WTC11 (cell line): ENCODE measurements at regions not wholly inside any gene's neighbourhood (a gene's known extent, or its start where the extent isn't known, plus 50 kb on each side); places are given as distances from the start of the nearest gene placed in this dataset.

Experiments used
- ATAC-seq: fragments of 200-7000 bp; cut with Tn5 transposase; 2 replicates; pipeline ENCODE4 v1.10.0; 2021; ENCODE audit warnings: mild to moderate bottlenecking, moderate library complexity
- CTCF ChIA-PET: fragments of 300-600 bp; sonication (Branson Sonifier 250); formaldehyde crosslinking; loops from one replicate; lab custom pipeline; 2021; ENCODE audit warnings: antibody characterized with exemption; lab: Charles Lee
- POLR2A ChIA-PET: fragments of 350-600 bp; sonication (Branson Sonifier 250); formaldehyde crosslinking; loops from one replicate; lab custom pipeline; 2021; ENCODE audit warnings: antibody characterized with exemption; lab: Charles Lee
- DNase-seq: peaks from one replicate; pipeline ENCODE4 v3.0.0; 2021; ENCODE audit warnings: low spot score
- H3K27ac Mint-ChIP-seq: 2 replicates; pipeline ENCODE4 v1.8.0; 2021; ENCODE audit warnings: mixed read lengths
- H3K27me3 Mint-ChIP-seq: 2 replicates; pipeline ENCODE4 v1.8.0; 2021; ENCODE audit warnings: low read depth, mild to moderate bottlenecking, moderate library complexity, mixed read lengths
- H3K36me3 Mint-ChIP-seq: 2 replicates; pipeline ENCODE4 v1.8.0; 2021; ENCODE audit warnings: mixed read lengths
- H3K4me1 Mint-ChIP-seq: 2 replicates; pipeline ENCODE4 v1.8.0; 2022; ENCODE audit warnings: mixed read lengths
- H3K4me3 Mint-ChIP-seq: 2 replicates; pipeline ENCODE4 v1.8.0; 2021; ENCODE audit warnings: mild to moderate bottlenecking, moderate library complexity, mixed read lengths
- H3K9me3 Mint-ChIP-seq: 2 replicates; pipeline ENCODE4 v1.8.0; 2021; ENCODE audit warnings: mixed read lengths
- ERG ChIP-seq: fragments of 250-450 bp; sonication (Bioruptor Pico); IDR thresholded peaks from 2 replicates; pipeline ENCODE4 v1.8.0; 2021; ENCODE audit warnings: mild to moderate bottlenecking
- ETV6 ChIP-seq: sonication (generic); formaldehyde crosslinking; IDR thresholded peaks from 2 replicates; pipeline ENCODE4 v1.8.1; 2022; ENCODE audit warnings: mild to moderate bottlenecking, missing genetic modification reagents
- FOXP4 ChIP-seq: sonication (generic); formaldehyde crosslinking; IDR thresholded peaks from 2 replicates; pipeline ENCODE4 v1.8.0; 2022; ENCODE audit warnings: mild to moderate bottlenecking, missing genetic modification reagents
- GTF2I ChIP-seq: fragments of 250-450 bp; sonication (Bioruptor Pico); conservative IDR thresholded peaks from 2 replicates; pipeline ENCODE4 v1.4.0; 2021; ENCODE audit warnings: mild to moderate bottlenecking
- KAT7 ChIP-seq: sonication (generic); formaldehyde crosslinking; IDR thresholded peaks from 2 replicates; pipeline ENCODE4 v1.8.1; 2023; ENCODE audit warnings: missing genetic modification reagents, mild to moderate bottlenecking, borderline replicate concordance
- NFE2L1 ChIP-seq: sonication (generic); formaldehyde crosslinking; IDR thresholded peaks from 2 replicates; pipeline ENCODE4 v1.8.1; 2023; ENCODE audit warnings: missing genetic modification reagents
- NFYB ChIP-seq: sonication (generic); formaldehyde crosslinking; conservative IDR thresholded peaks from 2 replicates; pipeline ENCODE4 v1.8.0; 2022; ENCODE audit warnings: low read depth, missing genetic modification reagents
- RELA ChIP-seq: sonication (generic); formaldehyde crosslinking; IDR thresholded peaks from 2 replicates; pipeline ENCODE4 v1.8.1; 2022; ENCODE audit warnings: missing genetic modification reagents, mild to moderate bottlenecking, borderline replicate concordance
- SOX15 ChIP-seq: fragments of 250-450 bp; sonication (Bioruptor Pico); IDR thresholded peaks from 2 replicates; pipeline ENCODE4 v1.9.0; 2021; ENCODE audit warnings: mild to moderate bottlenecking
- TEAD4 ChIP-seq: sonication (generic); formaldehyde crosslinking; IDR thresholded peaks from 2 replicates; pipeline ENCODE4 v1.8.0; 2022; ENCODE audit warnings: mild to moderate bottlenecking, missing genetic modification reagents
- ZNF232 ChIP-seq: sonication (generic); formaldehyde crosslinking; IDR thresholded peaks from 2 replicates; pipeline ENCODE4 v1.8.0; 2022; ENCODE audit warnings: mild to moderate bottlenecking, missing genetic modification reagents
- ZNF281 ChIP-seq: sonication (generic); formaldehyde crosslinking; IDR thresholded peaks from 2 replicates; pipeline ENCODE4 v1.8.0; 2023; ENCODE audit warnings: mild to moderate bottlenecking, missing genetic modification reagents
- TF ChIP-seq, protein P1 (sequence below): sonication (generic); formaldehyde crosslinking; conservative IDR thresholded peaks from 2 replicates; pipeline ENCODE4 v1.8.1; 2023; ENCODE audit warnings: mild to moderate bottlenecking, low read depth, missing genetic modification reagents, moderate library complexity
- TF ChIP-seq, protein P2 (sequence below): fragments of 250-450 bp; sonication (Bioruptor Pico); IDR thresholded peaks from 2 replicates; pipeline ENCODE4 v1.9.0; 2021; ENCODE audit warnings: moderate library complexity, mild to moderate bottlenecking, inconsistent platforms, borderline replicate concordance

DNA sequence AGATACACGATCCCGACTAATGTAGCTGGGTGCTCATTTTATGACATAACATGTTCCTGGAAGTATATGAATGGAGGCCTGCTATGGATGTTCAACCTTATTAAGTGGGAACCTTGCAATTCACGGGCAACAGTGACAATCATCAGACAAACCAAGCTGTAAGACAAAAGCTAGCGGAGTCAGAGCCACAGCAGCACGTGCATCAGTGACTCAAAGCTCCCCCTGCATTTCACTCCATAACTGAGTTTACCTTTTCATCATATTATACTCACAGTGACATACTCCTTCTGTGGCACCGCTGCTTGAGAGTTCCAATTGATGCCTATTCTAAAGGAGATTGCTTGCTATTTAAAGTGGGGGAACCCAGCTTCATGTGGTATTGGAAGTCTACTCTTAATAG lies 176.0 kb upstream of the PITRM1 start:
- CTCF ChIA-PET, result no interaction called here
- POLR2A ChIA-PET, result no interaction called here
- ATAC-seq, result no peak
- no peak for DNase-seq
- Mint-ChIP-seq H3K4me3 (no peak overlapping the region), H3K27ac (no peak overlapping the region), H3K4me1 (peaks cover 4% of the 10 kb centered on the region), H3K36me3 (no peaks in the 10 kb centered on the region), H3K9me3 (no peaks in the 10 kb centered on the region), H3K27me3 (no peaks in the 10 kb centered on the region; the same call in 1 of the 2 replicates)
- no peak for TF ChIP-seq ETV6
- no peak for TF ChIP-seq KAT7 (CRISPR knock-in tag)
- TF ChIP-seq ERG (CRISPR knock-in tag), result no peak
- TF ChIP-seq, protein P1, sequence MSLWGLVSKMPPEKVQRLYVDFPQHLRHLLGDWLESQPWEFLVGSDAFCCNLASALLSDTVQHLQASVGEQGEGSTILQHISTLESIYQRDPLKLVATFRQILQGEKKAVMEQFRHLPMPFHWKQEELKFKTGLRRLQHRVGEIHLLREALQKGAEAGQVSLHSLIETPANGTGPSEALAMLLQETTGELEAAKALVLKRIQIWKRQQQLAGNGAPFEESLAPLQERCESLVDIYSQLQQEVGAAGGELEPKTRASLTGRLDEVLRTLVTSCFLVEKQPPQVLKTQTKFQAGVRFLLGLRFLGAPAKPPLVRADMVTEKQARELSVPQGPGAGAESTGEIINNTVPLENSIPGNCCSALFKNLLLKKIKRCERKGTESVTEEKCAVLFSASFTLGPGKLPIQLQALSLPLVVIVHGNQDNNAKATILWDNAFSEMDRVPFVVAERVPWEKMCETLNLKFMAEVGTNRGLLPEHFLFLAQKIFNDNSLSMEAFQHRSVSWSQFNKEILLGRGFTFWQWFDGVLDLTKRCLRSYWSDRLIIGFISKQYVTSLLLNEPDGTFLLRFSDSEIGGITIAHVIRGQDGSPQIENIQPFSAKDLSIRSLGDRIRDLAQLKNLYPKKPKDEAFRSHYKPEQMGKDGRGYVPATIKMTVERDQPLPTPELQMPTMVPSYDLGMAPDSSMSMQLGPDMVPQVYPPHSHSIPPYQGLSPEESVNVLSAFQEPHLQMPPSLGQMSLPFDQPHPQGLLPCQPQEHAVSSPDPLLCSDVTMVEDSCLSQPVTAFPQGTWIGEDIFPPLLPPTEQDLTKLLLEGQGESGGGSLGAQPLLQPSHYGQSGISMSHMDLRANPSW, result no peak
- no peak for TF ChIP-seq RELA
- TF ChIP-seq FOXP4 (CRISPR knock-in tag), result no peak
- TF ChIP-seq, protein P2, sequence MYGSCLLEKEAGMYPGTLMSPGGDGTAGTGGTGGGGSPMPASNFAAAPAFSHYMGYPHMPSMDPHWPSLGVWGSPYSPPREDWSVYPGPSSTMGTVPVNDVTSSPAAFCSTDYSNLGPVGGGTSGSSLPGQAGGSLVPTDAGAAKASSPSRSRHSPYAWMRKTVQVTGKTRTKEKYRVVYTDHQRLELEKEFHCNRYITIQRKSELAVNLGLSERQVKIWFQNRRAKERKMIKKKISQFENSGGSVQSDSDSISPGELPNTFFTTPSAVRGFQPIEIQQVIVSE (CRISPR knock-in tag), result no peak
- TF ChIP-seq SOX15, result no peak
- TF ChIP-seq ZNF281 (CRISPR knock-in tag), result no peak
- no peak for TF ChIP-seq GTF2I
- TF ChIP-seq ZNF232, result no peak
- TF ChIP-seq TEAD4 (CRISPR knock-in tag), result no peak

DNA sequence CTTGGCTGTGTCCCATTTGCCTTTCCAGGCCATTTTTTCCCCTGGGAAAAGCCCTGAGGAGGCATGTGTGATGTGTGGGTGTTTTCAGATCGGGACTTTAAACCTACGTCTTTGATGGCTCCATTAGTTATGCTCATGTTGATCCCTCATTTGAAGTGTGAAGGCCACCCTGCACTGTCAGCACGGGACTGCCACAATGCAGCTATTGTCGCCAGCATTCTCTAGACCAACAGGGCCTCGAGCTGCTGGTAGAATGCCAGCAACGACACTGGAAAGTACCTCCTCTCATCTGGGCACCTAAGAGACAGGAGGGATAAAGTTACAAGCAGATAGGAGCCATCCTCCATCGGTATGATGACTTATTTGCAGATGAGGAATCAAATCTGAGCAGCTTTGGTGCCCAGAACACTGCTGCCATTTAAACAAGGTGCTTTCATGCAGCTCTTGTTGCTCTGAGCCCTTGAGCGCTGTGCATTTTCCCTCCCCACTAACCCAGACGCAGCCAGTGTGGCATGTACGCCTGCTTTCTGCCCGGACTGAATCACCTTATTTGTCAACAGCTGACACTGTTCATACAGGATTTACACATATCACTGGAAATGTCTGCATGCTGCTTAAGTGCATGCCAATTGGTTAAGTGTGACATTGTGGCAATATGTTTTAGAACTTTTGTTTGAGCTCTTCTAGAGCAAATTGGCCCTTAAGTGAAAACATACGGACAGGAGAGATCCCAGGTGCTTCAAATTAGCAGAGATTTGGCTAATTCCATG lies 175.0 kb upstream of the PITRM1 start:
- H3K36me3 Mint-ChIP-seq, result no peaks in the 10 kb centered on the region
- POLR2A ChIA-PET, result no interaction called here
- no peaks in the 10 kb centered on the region for H3K9me3 Mint-ChIP-seq
- DNase-seq, result no peak
- no peak for ATAC-seq
- TF ChIP-seq NFE2L1 (CRISPR knock-in tag), result no peak
- no peak for TF ChIP-seq NFYB
- no peaks in the 10 kb centered on the region; the same call in 1 of the 2 replicates for H3K27me3 Mint-ChIP-seq
- CTCF ChIA-PET, result no interaction called here
- peaks cover 4% of the 10 kb centered on the region for H3K4me1 Mint-ChIP-seq
- no peak overlapping the region for H3K27ac Mint-ChIP-seq
- H3K4me3 Mint-ChIP-seq, result no peak overlapping the region
